GM23338 (cell line): ENCODE measurements at regions not wholly inside any gene's neighbourhood (a gene's known extent, or its start where the extent isn't known, plus 50 kb on each side); places are given as distances from the start of the nearest gene placed in this dataset.

Experiments used
- ATAC-seq: fragments of 200-7000 bp; cut with Tn5 transposase; 3 replicates; pipeline ENCODE4 v1.9.1; 2020
- DNase-seq: peaks from one replicate; pipeline ENCODE4 v3.0.0-alpha.2; 2015; ENCODE audit warnings: low spot score
- H2AFZ ChIP-seq: fragments of 200-600 bp; sonication (generic); 2 replicates; pipeline ENCODE4 v1.8.0; 2016; ENCODE audit warnings: antibody characterized with exemption, mild to moderate bottlenecking, moderate library complexity
- H3F3A ChIP-seq: fragments of 200-600 bp; sonication (generic); replicated peaks from 2 replicates; pipeline ENCODE4 v1.8.0; 2017; ENCODE audit warnings: antibody characterized with exemption, mixed run types, low read depth
- H3K27ac ChIP-seq: fragments of 200-600 bp; sonication (generic); 2 replicates; pipeline ENCODE4 v1.6.1; 2016; ENCODE audit warnings: low read depth
- H3K27me3 ChIP-seq: fragments of 200-600 bp; sonication (generic); 2 replicates; pipeline ENCODE4 v1.8.0; 2016; ENCODE audit warnings: mild to moderate bottlenecking, mixed run types, moderate library complexity; ENCODE audit not compliant: insufficient read depth
- H3K36me3 ChIP-seq: fragments of 200-600 bp; sonication (generic); 2 replicates; pipeline ENCODE4 v1.8.0; 2016; ENCODE audit warnings: mild to moderate bottlenecking; ENCODE audit not compliant: insufficient read depth
- H3K4me1 ChIP-seq: fragments of 200-600 bp; sonication (generic); 2 replicates; pipeline ENCODE4 v1.8.0; 2016; ENCODE audit warnings: mild to moderate bottlenecking, moderate library complexity; ENCODE audit not compliant: insufficient read depth
- H3K4me2 ChIP-seq: fragments of 200-600 bp; sonication (generic); 2 replicates; pipeline ENCODE4 v1.7.1; 2017; ENCODE audit warnings: mixed run types
- H3K4me3 ChIP-seq: fragments of 200-600 bp; sonication (generic); 2 replicates; pipeline ENCODE4 v1.6.1; 2016; ENCODE audit warnings: mixed run types
- H3K79me2 ChIP-seq: fragments of 200-600 bp; sonication (generic); replicated peaks from 2 replicates; pipeline ENCODE4 v1.8.0; 2017; ENCODE audit warnings: mild to moderate bottlenecking; ENCODE audit not compliant: insufficient read depth
- H3K9me2 ChIP-seq: fragments of 200-600 bp; sonication (generic); 2 replicates; pipeline ENCODE4 v1.8.0; 2017; ENCODE audit not compliant: insufficient read depth
- H4K20me1 ChIP-seq: fragments of 200-600 bp; sonication (generic); replicated peaks from 2 replicates; pipeline ENCODE4 v1.8.0; 2017; ENCODE audit warnings: mild to moderate bottlenecking; ENCODE audit not compliant: insufficient read depth
- H3K27ac Mint-ChIP-seq: 2 replicates; pipeline ENCODE4 v1.8.0; 2020; ENCODE audit warnings: inconsistent platforms, mild to moderate bottlenecking, moderate library complexity, mixed read lengths
- H3K27me3 Mint-ChIP-seq: 3 replicates; pipeline ENCODE4 v1.8.0; 2022; ENCODE audit warnings: low read depth, mild to moderate bottlenecking, moderate library complexity, mixed read lengths, inconsistent platforms; ENCODE audit not compliant: insufficient read depth, poor library complexity
- H3K36me3 Mint-ChIP-seq: 3 replicates; pipeline ENCODE4 v1.8.0; 2021; ENCODE audit warnings: low read depth, mild to moderate bottlenecking, inconsistent platforms, moderate library complexity, mixed read lengths
- H3K4me1 Mint-ChIP-seq: 3 replicates; pipeline ENCODE4 v1.8.0; 2020; ENCODE audit warnings: mild to moderate bottlenecking, inconsistent platforms, mixed read lengths
- H3K4me3 Mint-ChIP-seq: 3 replicates; pipeline ENCODE4 v1.8.0; 2021; ENCODE audit warnings: moderate library complexity, mild to moderate bottlenecking, inconsistent platforms, mixed read lengths
- H3K9me3 Mint-ChIP-seq: 3 replicates; pipeline ENCODE4 v1.8.0; 2020; ENCODE audit warnings: moderate library complexity, mild to moderate bottlenecking, inconsistent platforms, mixed read lengths
- CREB1 ChIP-seq: fragments of 250-450 bp; sonication (Bioruptor Pico); IDR thresholded peaks from 2 replicates; pipeline ENCODE4 v1.5.0; 2020; ENCODE audit warnings: low read depth, mild to moderate bottlenecking, moderate library complexity
- ETS1 ChIP-seq: IDR thresholded peaks from 2 replicates; pipeline ENCODE4 v1.6.1; 2016; ENCODE audit warnings: antibody characterized with exemption
- EZH2 ChIP-seq: fragments of 200-600 bp; sonication (generic); IDR thresholded peaks from one replicate; pipeline ENCODE4 v1.8.0; 2017; ENCODE audit warnings: antibody characterized with exemption, mild to moderate bottlenecking, low read depth; ENCODE audit not compliant: unreplicated experiment
- EZH2phosphoT487 ChIP-seq: fragments of 200-600 bp; sonication (generic); IDR thresholded peaks from one replicate; pipeline ENCODE4 v1.8.1; 2018; ENCODE audit warnings: antibody characterized with exemption; ENCODE audit not compliant: unreplicated experiment
- JUNB ChIP-seq: IDR thresholded peaks from one replicate; pipeline ENCODE4 v1.6.1; 2016; ENCODE audit warnings: antibody characterized with exemption; ENCODE audit not compliant: unreplicated experiment
- NANOG ChIP-seq: IDR thresholded peaks from 2 replicates; pipeline ENCODE4 v1.6.1; 2016; ENCODE audit warnings: antibody characterized with exemption, borderline replicate concordance
- POLR2AphosphoS5 ChIP-seq: IDR thresholded peaks from 2 replicates; pipeline ENCODE4 v1.6.1; 2016; ENCODE audit warnings: antibody characterized with exemption, low read depth
- STAT1 ChIP-seq: IDR thresholded peaks from one replicate; pipeline ENCODE4 v1.6.1; 2016; ENCODE audit warnings: antibody characterized with exemption; ENCODE audit not compliant: unreplicated experiment
- ZNF114 ChIP-seq: fragments of 250-450 bp; sonication (Bioruptor Pico); IDR thresholded peaks from 2 replicates; pipeline ENCODE4 v1.5.0; 2020; ENCODE audit warnings: mild to moderate bottlenecking, moderate library complexity
- ZNF331 ChIP-seq: fragments of 250-450 bp; sonication (Bioruptor Pico); IDR thresholded peaks from 2 replicates; pipeline ENCODE4 v1.5.0; 2020; ENCODE audit warnings: low read depth, mild to moderate bottlenecking, moderate library complexity
- ZNF462 ChIP-seq: fragments of 250-450 bp; sonication (Bioruptor Pico); IDR thresholded peaks from 2 replicates; pipeline ENCODE4 v1.5.0; 2020; ENCODE audit warnings: mild to moderate bottlenecking, moderate library complexity
- TF ChIP-seq, protein P1 (sequence below): IDR thresholded peaks from one replicate; pipeline ENCODE4 v1.6.1; 2018; ENCODE audit warnings: antibody characterized with exemption; ENCODE audit not compliant: unreplicated experiment

DNA sequence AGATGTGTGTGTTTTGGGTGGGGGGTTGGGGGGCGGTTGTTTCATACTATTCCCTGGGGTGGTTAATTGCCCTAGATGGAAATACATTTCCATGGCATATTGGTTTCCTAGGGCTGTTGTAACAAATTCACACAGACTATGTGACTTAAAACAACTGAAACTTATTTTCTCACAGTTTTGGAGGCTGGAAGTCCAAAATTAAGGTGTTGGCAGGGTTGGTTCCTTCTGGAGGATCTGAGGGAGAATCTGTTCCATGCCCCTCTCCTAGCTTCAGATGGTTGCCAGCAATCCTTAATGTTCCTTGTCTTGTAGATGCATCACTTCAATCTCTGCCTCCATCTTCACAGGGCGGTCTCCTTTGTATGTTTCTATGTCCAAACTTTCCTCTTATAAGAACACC, 353.7 kb upstream of the ACTBL2 start (continued):
- TF ChIP-seq ZNF331 (CRISPR knock-in tag) (no peak), EZH2 (no peak), JUNB (no peak), CREB1 (no peak)

- Mint-ChIP-seq H3K4me3 (no peak overlapping the region), H3K9me3 (peaks cover 12% of the 10 kb centered on the region; the same call in 2 of the 3 replicates), H3K36me3 (peaks cover 10% of the 10 kb centered on the region; the same call in 2 of the 3 replicates), H3K27ac (peak overlapping the region; percentile 71), H3K27me3 (peaks cover 4% of the 10 kb centered on the region), H3K4me1 (peaks cover 12% of the 10 kb centered on the region)
- Histone ChIP-seq H3K36me3 (no peaks in the 10 kb centered on the region), H3K4me2 (no peak overlapping the region), H3K27ac (peak overlapping the region; percentile 30; the same call in 1 of the 2 replicates), H3K27me3 (no peaks in the 10 kb centered on the region), H3K79me2 (no peaks in the 10 kb centered on the region), H4K20me1 (no peaks in the 10 kb centered on the region), H3K4me3 (no peak overlapping the region), H2AFZ (peak overlapping the region; percentile 6; the same call in 1 of the 2 replicates), H3F3A (no peaks in the 10 kb centered on the region), H3K9me2 (no peaks in the 10 kb centered on the region; the same call in 1 of the 2 replicates), H3K4me1 (peaks cover 3% of the 10 kb centered on the region)
- peak; percentile 59 for DNase-seq
- peak; percentile 100 for ATAC-seq
- no peak for TF ChIP-seq EZH2phosphoT487
- TF ChIP-seq ZNF331 (CRISPR knock-in tag), result no peak
- no peak for TF ChIP-seq ZNF114
- TF ChIP-seq STAT1, result no peak
- TF ChIP-seq, protein P1, sequence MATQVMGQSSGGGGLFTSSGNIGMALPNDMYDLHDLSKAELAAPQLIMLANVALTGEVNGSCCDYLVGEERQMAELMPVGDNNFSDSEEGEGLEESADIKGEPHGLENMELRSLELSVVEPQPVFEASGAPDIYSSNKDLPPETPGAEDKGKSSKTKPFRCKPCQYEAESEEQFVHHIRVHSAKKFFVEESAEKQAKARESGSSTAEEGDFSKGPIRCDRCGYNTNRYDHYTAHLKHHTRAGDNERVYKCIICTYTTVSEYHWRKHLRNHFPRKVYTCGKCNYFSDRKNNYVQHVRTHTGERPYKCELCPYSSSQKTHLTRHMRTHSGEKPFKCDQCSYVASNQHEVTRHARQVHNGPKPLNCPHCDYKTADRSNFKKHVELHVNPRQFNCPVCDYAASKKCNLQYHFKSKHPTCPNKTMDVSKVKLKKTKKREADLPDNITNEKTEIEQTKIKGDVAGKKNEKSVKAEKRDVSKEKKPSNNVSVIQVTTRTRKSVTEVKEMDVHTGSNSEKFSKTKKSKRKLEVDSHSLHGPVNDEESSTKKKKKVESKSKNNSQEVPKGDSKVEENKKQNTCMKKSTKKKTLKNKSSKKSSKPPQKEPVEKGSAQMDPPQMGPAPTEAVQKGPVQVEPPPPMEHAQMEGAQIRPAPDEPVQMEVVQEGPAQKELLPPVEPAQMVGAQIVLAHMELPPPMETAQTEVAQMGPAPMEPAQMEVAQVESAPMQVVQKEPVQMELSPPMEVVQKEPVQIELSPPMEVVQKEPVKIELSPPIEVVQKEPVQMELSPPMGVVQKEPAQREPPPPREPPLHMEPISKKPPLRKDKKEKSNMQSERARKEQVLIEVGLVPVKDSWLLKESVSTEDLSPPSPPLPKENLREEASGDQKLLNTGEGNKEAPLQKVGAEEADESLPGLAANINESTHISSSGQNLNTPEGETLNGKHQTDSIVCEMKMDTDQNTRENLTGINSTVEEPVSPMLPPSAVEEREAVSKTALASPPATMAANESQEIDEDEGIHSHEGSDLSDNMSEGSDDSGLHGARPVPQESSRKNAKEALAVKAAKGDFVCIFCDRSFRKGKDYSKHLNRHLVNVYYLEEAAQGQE, result no peak
- no peak for TF ChIP-seq EZH2
- no peak for TF ChIP-seq NANOG
- TF ChIP-seq ETS1, result no peak
- no peak for TF ChIP-seq CREB1
- TF ChIP-seq POLR2AphosphoS5, result no peak
- TF ChIP-seq ZNF462, result no peak
These were observed 352.4 kb upstream of the ACTBL2 start for GRCh38 chr5:57834829-57835608.
